ENCODE measurements at regions not wholly inside any gene's neighbourhood (a gene's known extent, or its start where the extent isn't known, plus 50 kb on each side); places are given as distances from the start of the nearest gene placed in this dataset.
A peak's percentile ranks its signal among the peaks of the same experiment; 100 is the strongest.

GRCh38 chr4:124806403-124806802 is 93.9 kb upstream of the ANKRD50 start:
- H2AFZ ChIP-seq (ENCODE audit: low read length), result no peak overlapping the region
- 0 out of 2 replicates have a peak, but pooled peaks cover 5% of the 10 kb centered on the region for H3K4me1 ChIP-seq (ENCODE audit: low read length)
- no peak for DNase-seq
- H3K4me2 ChIP-seq (ENCODE audit: low read depth, low read length), result no peak overlapping the region
- H3K79me2 ChIP-seq (ENCODE audit: low read length), result no peaks in the 10 kb centered on the region
- H3K4me3 ChIP-seq (ENCODE audit: low read length), result no peak overlapping the region
- H3K9me2 ChIP-seq (replicated peaks; ENCODE audit: insufficient read depth, low read length), result no peaks in the 10 kb centered on the region
- no peaks in the 10 kb centered on the region for H4K20me1 ChIP-seq (ENCODE audit: insufficient read depth, low read length)
- no peak overlapping the region for H3K27ac ChIP-seq (ENCODE audit: low read length)
- no peak for TF ChIP-seq EZH2 (optimal IDR thresholded peaks at IDR 0.05; ENCODE audit: low read depth, low read length)
- TF ChIP-seq CTCF (IDR thresholded peaks at IDR 0.05; ENCODE audit: low read length), result no peak
- no peak for TF ChIP-seq EZH2phosphoT487 (IDR thresholded peaks at IDR 0.05; ENCODE audit: low read length)
- H3K36me3 ChIP-seq (replicated peaks; ENCODE audit: insufficient read depth, low read length), result no peaks in the 10 kb centered on the region
- no peak overlapping the region for H3K9ac ChIP-seq (ENCODE audit: low read length)
- H3F3A ChIP-seq (ENCODE audit: insufficient read depth, low read length), result no peaks in the 10 kb centered on the region
- H3K27me3 ChIP-seq (replicated peaks; ENCODE audit: insufficient read depth, low read length), result no peaks in the 10 kb centered on the region
- no peaks in the 10 kb centered on the region for H3K9me3 ChIP-seq (replicated peaks; ENCODE audit: insufficient read depth, low read length)

- no peak overlapping the region for H3K4me2 ChIP-seq (ENCODE audit: low read depth, low read length)
- no peaks in the 10 kb centered on the region for H3K27me3 ChIP-seq (replicated peaks; ENCODE audit: insufficient read depth, low read length)
- 0 out of 2 replicates have a peak, but pooled peaks cover 5% of the 10 kb centered on the region for H3K4me1 ChIP-seq (ENCODE audit: low read length)
- H4K20me1 ChIP-seq (ENCODE audit: insufficient read depth, low read length), result no peaks in the 10 kb centered on the region
- H3K36me3 ChIP-seq (replicated peaks; ENCODE audit: insufficient read depth, low read length), result no peaks in the 10 kb centered on the region
- no peak overlapping the region for H3K27ac ChIP-seq (ENCODE audit: low read length)
- H2AFZ ChIP-seq (ENCODE audit: low read length), result no peak overlapping the region
- no peak overlapping the region for H3K9ac ChIP-seq (ENCODE audit: low read length)
- H3K9me3 ChIP-seq (replicated peaks; ENCODE audit: insufficient read depth, low read length), result no peaks in the 10 kb centered on the region
- H3K9me2 ChIP-seq (replicated peaks; ENCODE audit: insufficient read depth, low read length), result no peaks in the 10 kb centered on the region
- peak; percentile 57 for DNase-seq
- no peak overlapping the region for H3K4me3 ChIP-seq (ENCODE audit: low read length)
- H3K79me2 ChIP-seq (ENCODE audit: low read length), result no peaks in the 10 kb centered on the region
- H3F3A ChIP-seq (ENCODE audit: insufficient read depth, low read length), result no peaks in the 10 kb centered on the region
- no peak for TF ChIP-seq EZH2 (optimal IDR thresholded peaks at IDR 0.05; ENCODE audit: low read depth, low read length)
- TF ChIP-seq EZH2phosphoT487 (IDR thresholded peaks at IDR 0.05; ENCODE audit: low read length), result no peak
- TF ChIP-seq CTCF (IDR thresholded peaks at IDR 0.05; ENCODE audit: low read length), result no peak
Observed at GRCh38 chr4:124804584-124804983, 92.1 kb upstream of the ANKRD50 start.

GRCh38 chr4:124804041-124804440 is 91.5 kb upstream of the ANKRD50 start:
- no peak for TF ChIP-seq EZH2phosphoT487 (IDR thresholded peaks at IDR 0.05; ENCODE audit: low read length)
- TF ChIP-seq EZH2 (optimal IDR thresholded peaks at IDR 0.05; ENCODE audit: low read depth, low read length), result no peak
- no peak for TF ChIP-seq CTCF (IDR thresholded peaks at IDR 0.05; ENCODE audit: low read length)
- no peak overlapping the region for H2AFZ ChIP-seq (ENCODE audit: low read length)

More at GRCh38 chr4:124804041-124804440, 91.5 kb upstream of the ANKRD50 start:
- no peaks in the 10 kb centered on the region for H3F3A ChIP-seq (ENCODE audit: insufficient read depth, low read length)
- H3K79me2 ChIP-seq (ENCODE audit: low read length), result no peaks in the 10 kb centered on the region
- no peak overlapping the region for H3K27ac ChIP-seq (ENCODE audit: low read length)
- H3K27me3 ChIP-seq (replicated peaks; ENCODE audit: insufficient read depth, low read length), result no peaks in the 10 kb centered on the region
- H3K36me3 ChIP-seq (replicated peaks; ENCODE audit: insufficient read depth, low read length), result no peaks in the 10 kb centered on the region
- H3K9ac ChIP-seq (ENCODE audit: low read length), result no peak overlapping the region
- no peaks in the 10 kb centered on the region for H3K9me3 ChIP-seq (replicated peaks; ENCODE audit: insufficient read depth, low read length)
- no peaks in the 10 kb centered on the region for H3K9me2 ChIP-seq (replicated peaks; ENCODE audit: insufficient read depth, low read length)
- 0 out of 2 replicates have a peak, but pooled peaks cover 5% of the 10 kb centered on the region for H3K4me1 ChIP-seq (ENCODE audit: low read length)
- H4K20me1 ChIP-seq (ENCODE audit: insufficient read depth, low read length), result no peaks in the 10 kb centered on the region
- no peak overlapping the region for H3K4me2 ChIP-seq (ENCODE audit: low read depth, low read length)
- no peak overlapping the region for H3K4me3 ChIP-seq (ENCODE audit: low read length)
- DNase-seq, result no peak
